ENCODE measurements at regions not wholly inside any gene's neighbourhood (a gene's known extent, or its start where the extent isn't known, plus 50 kb on each side); places are given as distances from the start of the nearest gene placed in this dataset.

DNA sequence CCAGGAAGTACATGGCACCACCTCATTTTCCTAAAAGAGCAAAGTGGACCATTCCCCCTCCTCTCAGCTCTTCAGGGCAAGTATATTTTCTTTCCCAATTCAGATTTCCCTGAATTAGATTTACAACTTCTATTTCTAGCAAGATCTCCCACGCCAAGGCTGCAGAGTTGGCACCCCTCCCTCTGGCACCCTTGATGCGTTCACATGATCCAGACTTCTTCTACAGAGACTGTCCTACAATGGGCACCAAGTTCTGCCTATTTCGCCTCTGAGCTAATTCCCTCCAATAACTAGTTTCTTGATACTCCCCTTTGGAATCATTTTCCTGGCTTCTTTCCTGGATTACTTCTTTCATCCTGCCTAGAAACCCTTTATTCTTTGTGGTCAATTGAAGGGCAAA, 122.0 kb downstream of the CDC7 start:
- Histone ChIP-seq H2AK5ac (ENCODE audit: insufficient read length, low read length) (no peak overlapping the region), H3K23me2 (ENCODE audit: insufficient read length, low read depth, low read length, poor library complexity, severe bottlenecking) (no peaks in the 10 kb centered on the region), H3K18ac (ENCODE audit: insufficient read length, low read depth, low read length) (no peak overlapping the region), H3K4me1 (ENCODE audit: insufficient read depth, low read length) (no peaks in the 10 kb centered on the region), H3K27me3 (ENCODE audit: insufficient read depth, low read length) (no peaks in the 10 kb centered on the region), H2AFZ (ENCODE audit: low read length) (no peak overlapping the region), H3K56ac (ENCODE audit: insufficient read length, low read depth, low read length) (no peak overlapping the region), H3K23ac (ENCODE audit: insufficient read length, low read depth, low read length) (no peak overlapping the region), H4K20me1 (ENCODE audit: control insufficient read depth, insufficient read depth, insufficient read length) (no peaks in the 10 kb centered on the region), H2BK12ac (ENCODE audit: insufficient read length, low read depth, low read length) (no peak overlapping the region), H4K5ac (ENCODE audit: insufficient read length, low read depth, low read length) (no peak overlapping the region), H3T11ph (ENCODE audit: low read length) (no peak overlapping the region), H3K14ac (ENCODE audit: insufficient read depth, low read length) (no peak overlapping the region), H2BK5ac (ENCODE audit: insufficient read length, low read length) (no peak overlapping the region), H2BK15ac (ENCODE audit: low read depth, low read length) (no peak overlapping the region), H3K9ac (ENCODE audit: extremely low read depth, insufficient read length, low read length) (no peak overlapping the region), H3K4me2 (ENCODE audit: insufficient read depth, insufficient read length, low read length) (no peak overlapping the region), H2BK120ac (ENCODE audit: low read depth, low read length, poor library complexity, severe bottlenecking) (no peak overlapping the region), H3K4ac (ENCODE audit: low read depth, low read length) (no peak overlapping the region), H3K27ac (ENCODE audit: insufficient read length, low read depth, low read length) (no peak overlapping the region), H3K9me3 (ENCODE audit: control insufficient read depth, low read depth, low read length) (no peaks in the 10 kb centered on the region), H2BK20ac (ENCODE audit: low read depth, low read length, poor library complexity, severe bottlenecking) (no peak overlapping the region), H4K91ac (ENCODE audit: insufficient read length, low read depth, low read length) (no peak overlapping the region), H3K79me2 (ENCODE audit: insufficient read depth, low read length) (no peaks in the 10 kb centered on the region), H3K79me1 (ENCODE audit: insufficient read depth, low read depth, low read length, poor library complexity, severe bottlenecking) (no peaks in the 10 kb centered on the region), H4K8ac (replicated peaks; ENCODE audit: insufficient read length, low read depth, low read length) (no peak overlapping the region)
- Mint-ChIP-seq H3K27ac (no peak overlapping the region), H3K4me3 (no peak overlapping the region), H3K9me3 (peaks cover 0 to 2% of the 10 kb centered on the region in 2 experiments; a peak in 2 of 5 replicates), H3K36me3 (ENCODE audit: insufficient read depth in 1 of 3, low read depth in 3 of 3) (peaks cover 0 to 4% (median 0%) of the 10 kb centered on the region in 3 experiments; a peak in 2 of 7 replicates), H3K27me3 (ENCODE audit: low read depth) (no peaks in the 10 kb centered on the region), H3K4me1 (peaks cover 10 to 13% of the 10 kb centered on the region in 2 experiments)
- WGBS (ENCODE audit: extremely low coverage, insufficient read length, low lambda C conversion rate): no CpG with 5 or more reads among the region's 3 CpGs
- TF ChIP-seq, protein P1, sequence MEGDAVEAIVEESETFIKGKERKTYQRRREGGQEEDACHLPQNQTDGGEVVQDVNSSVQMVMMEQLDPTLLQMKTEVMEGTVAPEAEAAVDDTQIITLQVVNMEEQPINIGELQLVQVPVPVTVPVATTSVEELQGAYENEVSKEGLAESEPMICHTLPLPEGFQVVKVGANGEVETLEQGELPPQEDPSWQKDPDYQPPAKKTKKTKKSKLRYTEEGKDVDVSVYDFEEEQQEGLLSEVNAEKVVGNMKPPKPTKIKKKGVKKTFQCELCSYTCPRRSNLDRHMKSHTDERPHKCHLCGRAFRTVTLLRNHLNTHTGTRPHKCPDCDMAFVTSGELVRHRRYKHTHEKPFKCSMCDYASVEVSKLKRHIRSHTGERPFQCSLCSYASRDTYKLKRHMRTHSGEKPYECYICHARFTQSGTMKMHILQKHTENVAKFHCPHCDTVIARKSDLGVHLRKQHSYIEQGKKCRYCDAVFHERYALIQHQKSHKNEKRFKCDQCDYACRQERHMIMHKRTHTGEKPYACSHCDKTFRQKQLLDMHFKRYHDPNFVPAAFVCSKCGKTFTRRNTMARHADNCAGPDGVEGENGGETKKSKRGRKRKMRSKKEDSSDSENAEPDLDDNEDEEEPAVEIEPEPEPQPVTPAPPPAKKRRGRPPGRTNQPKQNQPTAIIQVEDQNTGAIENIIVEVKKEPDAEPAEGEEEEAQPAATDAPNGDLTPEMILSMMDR (conservative IDR thresholded peaks at IDR 0.05): no peak
- DNase-seq: no peak

All from H9 (cell line).